HepG2 (cell line): ENCODE measurements at regions not wholly inside any gene's neighbourhood (a gene's known extent, or its start where the extent isn't known, plus 50 kb on each side); places are given as distances from the start of the nearest gene placed in this dataset.

Experiments used
- ATAC-seq: fragments of 200-7000 bp; cut with Tn5 transposase; 3 replicates; pipeline ENCODE4 v1.9.1; 2020; ENCODE audit warnings: mild to moderate bottlenecking, moderate library complexity
- BruUV-seq: library from RNA; stranded (reverse); fragments of 400-500 nt; replicated peaks from 2 replicates; lab custom pipeline; 2021; lab: Mats Ljungman, UMichigan
- CTCF ChIA-PET: fragments of 300-600 bp; formaldehyde crosslinking; extraction: SDS; loops from one replicate; lab custom pipeline; 2021; ENCODE audit warnings: low total read pairs, inconsistent platforms, low intra/inter-chr PET ratio; lab: Yijun Ruan, JAX
- POLR2A ChIA-PET: fragments of 350-600 bp; sonication (Branson Sonifier 250); formaldehyde crosslinking; loops from one replicate; lab custom pipeline; 2020; ENCODE audit warnings: antibody characterized with exemption, inconsistent platforms; lab: Yijun Ruan, JAX
- DNase-seq: peaks from one replicate; pipeline ENCODE4 v3.0.0-alpha.2; 2015; ENCODE audit warnings: low spot score
- FAIRE-seq: peaks from 3 replicates; lab custom pipeline; 2011; peaks lifted over from hg19 to GRCh38; lab: Jason Lieb, UNC
- H2AFZ ChIP-seq: one replicate; pipeline ENCODE4 v1.6.1; 2011; ENCODE audit warnings: low read length, inconsistent platforms
- H3K27ac ChIP-seq: fragments of 300-600 bp; 3 replicates; pipeline ENCODE4 v1.8.0; 2011; ENCODE audit warnings: mixed run types, mild to moderate bottlenecking, mixed read lengths, low read length, inconsistent platforms; ENCODE audit not compliant: insufficient read depth; ENCODE audit errors: extremely low read length
- H3K27me3 ChIP-seq, 2 experiments: fragments of 200-600 bp in 1 of 2; 2 replicates in 1 of 2; 3 replicates in 1 of 2; pipeline versions ENCODE4 v1.6.0 to v1.8.0; 2011; ENCODE audit warnings: low read length in 2 of 2, mild to moderate bottlenecking in 2 of 2, moderate library complexity in 2 of 2, inconsistent platforms in 1 of 2; ENCODE audit not compliant: insufficient read depth in 2 of 2, control insufficient read depth in 1 of 2
- H3K36me3 ChIP-seq, 2 experiments: fragments of 200-600 bp in 1 of 2; replicated peaks in 1 of 2; 2 replicates in 1 of 2; 3 replicates in 1 of 2; pipeline versions ENCODE4 v1.5.1 to v1.8.0; 2011; ENCODE audit warnings: low read length in 2 of 2, inconsistent platforms in 1 of 2; ENCODE audit not compliant: insufficient read depth in 2 of 2, control insufficient read depth in 1 of 2
- H3K4me1 ChIP-seq: 2 replicates; pipeline ENCODE4 v1.5.1; 2012; ENCODE audit warnings: low read length, inconsistent platforms; ENCODE audit not compliant: insufficient read depth
- H3K4me2 ChIP-seq: 2 replicates; pipeline ENCODE4 v1.6.0; 2011; ENCODE audit warnings: low read depth, low read length, inconsistent platforms
- H3K4me3 ChIP-seq, 3 experiments: fragments of 200-600 bp in 1 of 3; sonication (generic), shearing (Covaris generic) in 1 of 3; replicated peaks in 1 of 3; 2 replicates each; pipeline ENCODE4 v1.5.1; 2011 to 2016; ENCODE audit warnings: low read length in 3 of 3, inconsistent platforms in 2 of 3, low read depth in 2 of 3, mild to moderate bottlenecking in 2 of 3, control low read depth in 1 of 3, mixed read lengths in 1 of 3; ENCODE audit not compliant: insufficient read depth in 1 of 3
- H3K79me2 ChIP-seq: one replicate; pipeline ENCODE4 v1.6.1; 2011; ENCODE audit warnings: low read length, inconsistent platforms; ENCODE audit not compliant: insufficient read depth
- H3K9ac ChIP-seq: 2 replicates; pipeline ENCODE4 v1.6.0; 2011; ENCODE audit warnings: mild to moderate bottlenecking, low read depth, low read length, inconsistent platforms; ENCODE audit not compliant: insufficient read depth
- H3K9me3 ChIP-seq: 2 replicates; pipeline ENCODE4 v1.5.1; 2012; ENCODE audit warnings: mild to moderate bottlenecking, low read length
- H4K20me1 ChIP-seq: 2 replicates; pipeline ENCODE4 v1.6.0; 2011; ENCODE audit warnings: inconsistent platforms, mild to moderate bottlenecking, low read length, moderate library complexity; ENCODE audit not compliant: insufficient read depth
- ARID4A ChIP-seq: sonication (generic); formaldehyde crosslinking; IDR thresholded peaks from 2 replicates; pipeline ENCODE4 v1.5.0; 2020; ENCODE audit warnings: mild to moderate bottlenecking, missing genetic modification reagents, borderline replicate concordance
- CHCHD3 ChIP-seq: sonication (generic); formaldehyde crosslinking; IDR thresholded peaks from 2 replicates; pipeline ENCODE4 v1.8.0; 2022; ENCODE audit warnings: mild to moderate bottlenecking, missing genetic modification reagents, moderate library complexity
- MXI1 ChIP-seq: IDR thresholded peaks from 3 replicates; pipeline ENCODE4 v1.6.1; 2012; ENCODE audit warnings: low read depth, low read length, inconsistent platforms, borderline replicate concordance
- NFYC ChIP-seq: IDR thresholded peaks from 2 replicates; pipeline ENCODE4 v1.6.1; 2016; ENCODE audit warnings: missing genetic modification reagents, missing compliant biosample characterization
- RARA ChIP-seq: IDR thresholded peaks from 2 replicates; pipeline ENCODE4 v1.6.1; 2016; ENCODE audit warnings: missing genetic modification reagents, missing compliant biosample characterization
- THAP8 ChIP-seq: sonication (generic); formaldehyde crosslinking; IDR thresholded peaks from 2 replicates; pipeline ENCODE4 v1.5.1; 2020; ENCODE audit warnings: missing genetic modification reagents, mild to moderate bottlenecking, borderline replicate concordance
- ZBTB3 ChIP-seq: sonication (generic); formaldehyde crosslinking; IDR thresholded peaks from 2 replicates; pipeline ENCODE4 v1.4.0; 2020; ENCODE audit warnings: low read depth, mild to moderate bottlenecking, moderate library complexity, missing genetic modification reagents, borderline replicate concordance
- ZGPAT ChIP-seq: IDR thresholded peaks from 2 replicates; pipeline ENCODE4 v1.6.1; 2016; ENCODE audit warnings: mild to moderate bottlenecking
- WGBS: methylation state at CpG from one replicate; pipeline ENCODE4 v1.1.6; 2017; ENCODE audit warnings: low lambda C conversion rate; 5-methylcytosine and 5-hydroxymethylcytosine counted together
- in situ Hi-C: cut with HindIII; loops from 2 replicates; pipeline ENCODE4 v1.10.0; 2017; ENCODE audit warnings: low pct_unique_long_range_greater_than_20kb; ENCODE audit not compliant: extremely low pct_ligation_motif_present
- intact Hi-C: fragments of 100-400 bp; cut with micrococcal nuclease; formaldehyde crosslinking; loops from one replicate; pipeline ENCODE4 v1.10.0; 2022; ENCODE audit not compliant: unreplicated experiment

GRCh38 chr9:129258823-129259301 is 80.8 kb upstream of the IER5L start (continued):
- TF ChIP-seq ZGPAT (no peak), ZBTB3 (no peak), MXI1 (no peak), THAP8 (CRISPR knock-in tag) (no peak), RARA (CRISPR knock-in tag) (no peak)

GRCh38 chr9:129258124-129258822 is 80.2 kb upstream of the IER5L start:
- no peak overlapping the region for H3K4me3 ChIP-seq
- H3K27ac ChIP-seq = no peak overlapping the region
- H3K9ac ChIP-seq = no peak overlapping the region
- ATAC-seq (peak; percentile 72), DNase-seq (peak; percentile 61), FAIRE-seq (no peak)
- peaks cover 4 to 79% of the 10 kb centered on the region in 2 experiments; a peak in 4 of 5 replicates for H3K27me3 ChIP-seq
- intact Hi-C loops (loop anchor here (10.0 kb wide), 1 partner anchor 87 kb away; no protein-coding TSS in a partner anchor), in situ Hi-C loops (no loop called here)
- no peak overlapping the region for H2AFZ ChIP-seq
- BruUV-seq = no TSS peak
- no peaks in the 10 kb centered on the region for H3K36me3 ChIP-seq
- no peaks in the 10 kb centered on the region for H3K79me2 ChIP-seq
- H3K9me3 ChIP-seq = no peaks in the 10 kb centered on the region
- 6% methylated on average over 46 of the region's 62 CpGs for WGBS
- no peaks in the 10 kb centered on the region for H4K20me1 ChIP-seq
- ChIA-PET CTCF (no interaction called here), POLR2A (interaction anchor here (0.8 kb wide), 1 partner anchor 76 kb away, joined by 3 read pairs; no protein-coding TSS in a partner anchor)
- H3K4me2 ChIP-seq = no peak overlapping the region
- peaks cover 14% of the 10 kb centered on the region for H3K4me1 ChIP-seq
- TF ChIP-seq CHCHD3 (CRISPR knock-in tag) (no peak), NFYC (CRISPR knock-in tag) (no peak), ARID4A (CRISPR knock-in tag) (peak; percentile 86), ZGPAT (no peak)
